GM18870 (cell line): ENCODE measurements at regions not wholly inside any gene's neighbourhood (a gene's known extent, or its start where the extent isn't known, plus 50 kb on each side); places are given as distances from the start of the nearest gene placed in this dataset.
"Not testable (repeated sequence)": the region's sequence is repeated elsewhere in the genome, so short reads cannot be mapped to it uniquely, and the experiment has no call there.

ENCODE experiments used
- ATAC-seq: cut with Tn5 transposase; IDR thresholded peaks from one replicate; pipeline ENCODE4 v1.9.1; 2021; ENCODE audit warnings: moderate library complexity; ENCODE audit not compliant: unreplicated experiment

- no peak for ATAC-seq
These were observed 131.7 kb upstream of the SPOPL start for GRCh38 chr2:138369856-138370255.

- peak; percentile 53 for ATAC-seq
These were observed 127.6 kb upstream of the SPOPL start for GRCh38 chr2:138373993-138374408.

GRCh38 chr2:138381373-138381772 lies 120.2 kb upstream of the SPOPL start:
- ATAC-seq, result no peak

GRCh38 chr2:138382672-138383071 lies 118.9 kb upstream of the SPOPL start:
- ATAC-seq, result no peak

GRCh38 chr2:138386191-138386590 lies 115.4 kb upstream of the SPOPL start:
- ATAC-seq, result not testable (repeated sequence)

GRCh38 chr2:138389063-138389462 lies 112.5 kb upstream of the SPOPL start:
- ATAC-seq, result no peak

- ATAC-seq, result no peak
These were observed 111.1 kb upstream of the SPOPL start for GRCh38 chr2:138390316-138390945.

GRCh38 chr2:138391946-138392345 lies 109.6 kb upstream of the SPOPL start:
- no peak for ATAC-seq

- ATAC-seq, result no peak
These were observed 105.8 kb upstream of the SPOPL start for GRCh38 chr2:138395565-138396306.

- no peak for ATAC-seq
These were observed 104.7 kb upstream of the SPOPL start for GRCh38 chr2:138396843-138397242.

- ATAC-seq, result no peak
These were observed 98.1 kb upstream of the SPOPL start for GRCh38 chr2:138403431-138403927.

- no peak for ATAC-seq
These were observed 87.6 kb upstream of the SPOPL start for GRCh38 chr2:138414014-138414413.

GRCh38 chr2:138415985-138416384 lies 85.6 kb upstream of the SPOPL start:
- ATAC-seq, result no peak

- no peak for ATAC-seq
These were observed 83.1 kb upstream of the SPOPL start for GRCh38 chr2:138418453-138418852.

- ATAC-seq, result no peak
These were observed 80.1 kb upstream of the SPOPL start for GRCh38 chr2:138421315-138421970.

- no peak for ATAC-seq
These were observed 79.6 kb upstream of the SPOPL start for GRCh38 chr2:138421971-138422335.

- no peak for ATAC-seq
These were observed 78.4 kb upstream of the SPOPL start for GRCh38 chr2:138423198-138423597.

- no peak for ATAC-seq
These were observed 77.8 kb upstream of the SPOPL start for GRCh38 chr2:138423745-138424144.

GRCh38 chr2:138424436-138425140 lies 77.0 kb upstream of the SPOPL start:
- no peak for ATAC-seq

- not testable (repeated sequence) for ATAC-seq
These were observed 75.5 kb upstream of the SPOPL start for GRCh38 chr2:138426116-138426515.

- ATAC-seq, result no peak
These were observed 72.7 kb upstream of the SPOPL start for GRCh38 chr2:138428710-138429440.
